IMR-90 (cell line): ENCODE measurements at regions not wholly inside any gene's neighbourhood (a gene's known extent, or its start where the extent isn't known, plus 50 kb on each side); places are given as distances from the start of the nearest gene placed in this dataset.
A peak's percentile ranks its signal among the peaks of the same experiment; 100 is the strongest.

Experiments
- CHD1 ChIP-seq: IDR thresholded peaks from 2 replicates; pipeline ENCODE4 v1.6.1; 2012; ENCODE audit warnings: low read depth, low read length, improper control_type of control experiment
- FOS ChIP-seq: fragments of 150-350 bp; IDR thresholded peaks from 2 replicates; pipeline ENCODE4 v1.6.1; 2016; ENCODE audit warnings: low read depth, low read length
- MAZ ChIP-seq: IDR thresholded peaks from 2 replicates; pipeline ENCODE4 v1.6.1; 2012; ENCODE audit warnings: low read depth, mild to moderate bottlenecking, low read length, improper control_type of control experiment, moderate library complexity, borderline replicate concordance
- POLR2A ChIP-seq: IDR thresholded peaks from 2 replicates; pipeline ENCODE4 v1.6.1; 2012; ENCODE audit warnings: mild to moderate bottlenecking, low read depth, low read length
- RCOR1 ChIP-seq: IDR thresholded peaks from 2 replicates; pipeline ENCODE4 v1.6.1; 2012; ENCODE audit warnings: mild to moderate bottlenecking, low read length, improper control_type of control experiment; ENCODE audit not compliant: insufficient replicate concordance
- RFX5 ChIP-seq: IDR thresholded peaks from 2 replicates; pipeline ENCODE4 v1.8.0; 2012; ENCODE audit warnings: low read depth, mild to moderate bottlenecking, low read length, moderate library complexity
- SMC3 ChIP-seq: fragments of 150-350 bp; IDR thresholded peaks from 2 replicates; pipeline ENCODE4 v1.6.1; 2016; ENCODE audit warnings: low read depth, mild to moderate bottlenecking, antibody characterized with exemption, low read length, moderate library complexity
- TF ChIP-seq, protein P1 (sequence below): conservative IDR thresholded peaks from 2 replicates; pipeline ENCODE4 v1.5.1; 2012; ENCODE audit warnings: mild to moderate bottlenecking, low read depth, low read length, improper control_type of control experiment
- TF ChIP-seq, protein P2 (sequence below): fragments of 150-350 bp; IDR thresholded peaks from 2 replicates; pipeline ENCODE4 v1.6.1; 2017; ENCODE audit warnings: mild to moderate bottlenecking, antibody characterized with exemption, low read length, low read depth

DNA sequence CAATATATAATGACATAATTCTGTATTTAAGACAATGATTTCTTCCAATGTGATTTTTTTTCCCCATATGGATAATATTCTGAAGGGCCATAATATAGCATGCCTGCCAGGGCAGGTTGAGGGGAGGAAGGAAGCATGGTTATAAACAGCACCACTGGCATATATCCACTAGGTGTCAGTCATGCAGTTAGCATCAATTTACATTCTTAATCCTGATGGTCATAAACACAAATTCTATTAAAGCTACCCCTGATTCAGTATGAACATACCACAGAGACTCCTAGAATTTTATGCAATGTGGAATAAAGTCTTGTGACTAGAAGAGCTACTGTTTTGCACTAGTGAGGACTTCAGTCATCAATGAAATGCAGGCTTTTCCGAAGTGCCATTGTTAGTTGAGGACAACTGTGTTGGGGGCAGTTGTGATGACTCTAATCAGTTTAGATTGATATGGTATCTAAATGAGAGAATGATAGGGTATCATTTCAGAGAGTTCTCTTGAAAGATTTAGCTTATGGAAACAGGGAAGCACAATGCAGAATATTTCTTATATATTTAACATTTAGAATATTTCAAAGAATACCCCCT, 342.7 kb upstream of the NR5A2 start:
- TF ChIP-seq, protein P1, sequence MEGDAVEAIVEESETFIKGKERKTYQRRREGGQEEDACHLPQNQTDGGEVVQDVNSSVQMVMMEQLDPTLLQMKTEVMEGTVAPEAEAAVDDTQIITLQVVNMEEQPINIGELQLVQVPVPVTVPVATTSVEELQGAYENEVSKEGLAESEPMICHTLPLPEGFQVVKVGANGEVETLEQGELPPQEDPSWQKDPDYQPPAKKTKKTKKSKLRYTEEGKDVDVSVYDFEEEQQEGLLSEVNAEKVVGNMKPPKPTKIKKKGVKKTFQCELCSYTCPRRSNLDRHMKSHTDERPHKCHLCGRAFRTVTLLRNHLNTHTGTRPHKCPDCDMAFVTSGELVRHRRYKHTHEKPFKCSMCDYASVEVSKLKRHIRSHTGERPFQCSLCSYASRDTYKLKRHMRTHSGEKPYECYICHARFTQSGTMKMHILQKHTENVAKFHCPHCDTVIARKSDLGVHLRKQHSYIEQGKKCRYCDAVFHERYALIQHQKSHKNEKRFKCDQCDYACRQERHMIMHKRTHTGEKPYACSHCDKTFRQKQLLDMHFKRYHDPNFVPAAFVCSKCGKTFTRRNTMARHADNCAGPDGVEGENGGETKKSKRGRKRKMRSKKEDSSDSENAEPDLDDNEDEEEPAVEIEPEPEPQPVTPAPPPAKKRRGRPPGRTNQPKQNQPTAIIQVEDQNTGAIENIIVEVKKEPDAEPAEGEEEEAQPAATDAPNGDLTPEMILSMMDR = peak; percentile 84
- TF ChIP-seq FOS = no peak
- peak; percentile 91 for TF ChIP-seq SMC3
- TF ChIP-seq MAZ = no peak
- TF ChIP-seq CHD1 = no peak
- no peak for TF ChIP-seq RFX5
- TF ChIP-seq, protein P2, sequence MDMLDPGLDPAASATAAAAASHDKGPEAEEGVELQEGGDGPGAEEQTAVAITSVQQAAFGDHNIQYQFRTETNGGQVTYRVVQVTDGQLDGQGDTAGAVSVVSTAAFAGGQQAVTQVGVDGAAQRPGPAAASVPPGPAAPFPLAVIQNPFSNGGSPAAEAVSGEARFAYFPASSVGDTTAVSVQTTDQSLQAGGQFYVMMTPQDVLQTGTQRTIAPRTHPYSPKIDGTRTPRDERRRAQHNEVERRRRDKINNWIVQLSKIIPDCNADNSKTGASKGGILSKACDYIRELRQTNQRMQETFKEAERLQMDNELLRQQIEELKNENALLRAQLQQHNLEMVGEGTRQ = no peak
- TF ChIP-seq POLR2A = no peak
- no peak for TF ChIP-seq RCOR1
